Neural progenitor cell (in vitro differentiated cells): ENCODE measurements at regions not wholly inside any gene's neighbourhood (a gene's known extent, or its start where the extent isn't known, plus 50 kb on each side); places are given as distances from the start of the nearest gene placed in this dataset.

Experiments used
- DNase-seq: peaks from one replicate; pipeline ENCODE4 v3.0.0-alpha.2; 2016; ENCODE audit warnings: low spot score
- H2AFZ ChIP-seq: fragments of 200-600 bp; sonication (generic); replicated peaks from 2 replicates; pipeline ENCODE4 v1.6.1; 2016; ENCODE audit warnings: antibody characterized with exemption
- H3F3A ChIP-seq: fragments of 200-600 bp; sonication (generic); 2 replicates; pipeline ENCODE4 v1.6.1; 2016; ENCODE audit warnings: antibody characterized with exemption, low read depth
- H3K27ac ChIP-seq: fragments of 200-600 bp; sonication (generic); 2 replicates; pipeline ENCODE4 v1.5.1; 2016; ENCODE audit warnings: mild to moderate bottlenecking
- H3K27me3 ChIP-seq: fragments of 200-600 bp; sonication (generic); 2 replicates; pipeline ENCODE4 v1.6.1; 2016; ENCODE audit warnings: mild to moderate bottlenecking, moderate library complexity
- H3K36me3 ChIP-seq: fragments of 200-600 bp; sonication (generic); 2 replicates; pipeline ENCODE4 v1.5.1; 2016
- H3K4me1 ChIP-seq: fragments of 200-600 bp; sonication (generic); 2 replicates; pipeline ENCODE4 v1.6.1; 2016; ENCODE audit warnings: mixed run types
- H3K4me2 ChIP-seq: fragments of 200-600 bp; sonication (generic); 2 replicates; pipeline ENCODE4 v1.6.1; 2016
- H3K4me3 ChIP-seq: fragments of 200-600 bp; sonication (generic); 2 replicates; pipeline ENCODE4 v1.5.1; 2016
- H3K79me2 ChIP-seq: fragments of 200-600 bp; sonication (generic); 2 replicates; pipeline ENCODE4 v1.6.1; 2016; ENCODE audit warnings: low read depth
- H3K9ac ChIP-seq: fragments of 200-600 bp; sonication (generic); 2 replicates; pipeline ENCODE4 v1.6.1; 2016
- H3K9me3 ChIP-seq: fragments of 200-600 bp; sonication (generic); 2 replicates; pipeline ENCODE4 v1.5.1; 2016; ENCODE audit warnings: low read depth
- H4K20me1 ChIP-seq: fragments of 200-600 bp; sonication (generic); 2 replicates; pipeline ENCODE4 v1.6.1; 2016; ENCODE audit warnings: low read depth
- H3K27ac Mint-ChIP-seq: 3 replicates; pipeline ENCODE4 v1.8.0; 2021; ENCODE audit warnings: mixed read lengths
- H3K27me3 Mint-ChIP-seq: 2 replicates; pipeline ENCODE4 v1.8.0; 2022; ENCODE audit warnings: low read depth, mild to moderate bottlenecking, inconsistent platforms, moderate library complexity, mixed read lengths; ENCODE audit not compliant: insufficient read depth
- H3K36me3 Mint-ChIP-seq: 3 replicates; pipeline ENCODE4 v1.8.0; 2021; ENCODE audit warnings: mixed read lengths
- H3K4me1 Mint-ChIP-seq: 3 replicates; pipeline ENCODE4 v1.8.0; 2021; ENCODE audit warnings: mixed read lengths
- H3K4me3 Mint-ChIP-seq: 3 replicates; pipeline ENCODE4 v1.8.0; 2021; ENCODE audit warnings: mild to moderate bottlenecking, moderate library complexity, mixed read lengths
- H3K9me3 Mint-ChIP-seq: 3 replicates; pipeline ENCODE4 v1.8.0; 2020; ENCODE audit warnings: mixed read lengths
- EZH2 ChIP-seq: fragments of 200-600 bp; sonication (generic); IDR thresholded peaks from 2 replicates; pipeline ENCODE4 v1.6.1; 2017; ENCODE audit warnings: antibody characterized with exemption, mild to moderate bottlenecking, moderate library complexity
- EZH2phosphoT487 ChIP-seq: fragments of 200-600 bp; sonication (generic); IDR thresholded peaks from 2 replicates; pipeline ENCODE4 v1.6.1; 2017; ENCODE audit warnings: antibody characterized with exemption
- TF ChIP-seq, protein P1 (sequence below): fragments of 200-600 bp; sonication (generic); IDR thresholded peaks from 2 replicates; pipeline ENCODE4 v1.5.1; 2017; ENCODE audit warnings: antibody characterized with exemption, mild to moderate bottlenecking

DNA sequence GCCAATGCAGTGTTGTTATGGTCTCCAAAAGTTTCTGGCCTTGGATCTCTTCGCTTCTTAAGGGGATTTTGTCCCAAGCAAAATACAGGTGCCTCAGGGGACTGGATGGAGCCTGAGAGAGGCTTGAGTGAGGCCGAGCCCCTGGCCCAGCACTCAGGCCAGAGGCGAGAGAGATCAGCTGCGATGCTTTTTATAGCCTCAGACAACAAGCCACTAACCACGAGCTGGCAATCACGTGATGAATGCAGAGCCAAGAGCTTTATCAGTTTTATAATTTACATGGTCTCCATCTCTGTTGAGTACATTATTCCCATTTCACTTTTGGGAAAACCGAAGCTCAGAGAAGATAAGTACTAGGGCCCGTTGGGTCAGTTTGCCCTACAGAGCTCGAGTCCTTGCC lies 360.0 kb upstream of the CDH5 start:
- Histone ChIP-seq H3K27ac (no peak overlapping the region), H3K4me2 (no peak overlapping the region), H3F3A (no peaks in the 10 kb centered on the region), H3K4me1 (no peaks in the 10 kb centered on the region), H3K9me3 (no peaks in the 10 kb centered on the region), H2AFZ (no peak overlapping the region), H3K79me2 (no peaks in the 10 kb centered on the region), H3K4me3 (no peak overlapping the region), H3K36me3 (no peaks in the 10 kb centered on the region), H3K27me3 (no peaks in the 10 kb centered on the region), H4K20me1 (no peaks in the 10 kb centered on the region), H3K9ac (no peak overlapping the region)
- no peak overlapping the region for H3K27ac Mint-ChIP-seq
- H3K27me3 Mint-ChIP-seq: peaks cover 5% of the 10 kb centered on the region
- H3K4me3 Mint-ChIP-seq: no peak overlapping the region
- DNase-seq: no peak
- TF ChIP-seq, protein P1, sequence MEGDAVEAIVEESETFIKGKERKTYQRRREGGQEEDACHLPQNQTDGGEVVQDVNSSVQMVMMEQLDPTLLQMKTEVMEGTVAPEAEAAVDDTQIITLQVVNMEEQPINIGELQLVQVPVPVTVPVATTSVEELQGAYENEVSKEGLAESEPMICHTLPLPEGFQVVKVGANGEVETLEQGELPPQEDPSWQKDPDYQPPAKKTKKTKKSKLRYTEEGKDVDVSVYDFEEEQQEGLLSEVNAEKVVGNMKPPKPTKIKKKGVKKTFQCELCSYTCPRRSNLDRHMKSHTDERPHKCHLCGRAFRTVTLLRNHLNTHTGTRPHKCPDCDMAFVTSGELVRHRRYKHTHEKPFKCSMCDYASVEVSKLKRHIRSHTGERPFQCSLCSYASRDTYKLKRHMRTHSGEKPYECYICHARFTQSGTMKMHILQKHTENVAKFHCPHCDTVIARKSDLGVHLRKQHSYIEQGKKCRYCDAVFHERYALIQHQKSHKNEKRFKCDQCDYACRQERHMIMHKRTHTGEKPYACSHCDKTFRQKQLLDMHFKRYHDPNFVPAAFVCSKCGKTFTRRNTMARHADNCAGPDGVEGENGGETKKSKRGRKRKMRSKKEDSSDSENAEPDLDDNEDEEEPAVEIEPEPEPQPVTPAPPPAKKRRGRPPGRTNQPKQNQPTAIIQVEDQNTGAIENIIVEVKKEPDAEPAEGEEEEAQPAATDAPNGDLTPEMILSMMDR: no peak
- no peak for TF ChIP-seq EZH2
- TF ChIP-seq EZH2phosphoT487: no peak
- H3K4me1 Mint-ChIP-seq: peaks cover 3% of the 10 kb centered on the region
- H3K9me3 Mint-ChIP-seq: peaks cover 3% of the 10 kb centered on the region
- H3K36me3 Mint-ChIP-seq: peaks cover 2% of the 10 kb centered on the region

DNA sequence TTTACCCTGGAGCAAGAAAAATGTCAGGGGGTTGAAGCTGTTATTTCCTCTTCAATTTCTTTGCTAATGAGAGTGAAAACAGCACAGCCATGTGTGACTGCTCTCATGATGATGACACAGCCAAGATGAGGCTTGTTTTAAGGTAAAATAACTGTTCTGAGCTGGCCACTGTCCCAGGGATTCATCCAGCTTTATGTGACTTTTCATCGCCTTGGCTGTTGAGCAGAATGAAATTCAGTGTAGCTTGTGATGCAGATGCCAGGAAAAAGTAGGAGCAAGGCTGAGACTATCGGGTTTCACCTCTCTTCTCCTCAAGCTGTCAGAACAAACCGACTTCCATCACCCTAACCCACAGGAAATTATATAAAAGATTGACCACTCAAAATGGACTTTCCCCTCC lies 361.8 kb upstream of the CDH5 start:
- TF ChIP-seq EZH2phosphoT487 (no peak), EZH2 (no peak)
- TF ChIP-seq, protein P1: no peak
- H3K36me3 Mint-ChIP-seq: no peaks in the 10 kb centered on the region
- no peaks in the 10 kb centered on the region for H3K9me3 ChIP-seq

DNA sequence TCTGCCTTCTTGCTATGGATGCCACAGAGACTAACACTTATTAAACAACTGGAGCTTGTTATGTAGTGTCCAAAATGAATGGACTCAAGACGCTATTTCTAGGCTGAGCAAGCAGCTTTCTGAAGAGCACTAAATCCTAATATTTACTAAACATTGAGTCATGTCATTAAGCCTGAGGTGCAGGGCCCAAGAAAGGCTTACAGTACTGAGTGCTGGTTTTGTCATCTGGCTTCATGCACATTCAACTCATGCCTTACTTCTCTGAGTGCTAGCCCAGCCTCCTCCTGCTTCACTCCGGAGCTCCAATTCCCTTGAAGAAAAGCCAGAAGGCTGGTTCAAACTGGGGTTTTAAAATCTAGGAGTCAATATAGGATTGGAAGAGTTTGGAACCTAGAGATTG lies 363.3 kb upstream of the CDH5 start:
- Histone ChIP-seq H2AFZ (no peak overlapping the region), H3K4me1 (no peaks in the 10 kb centered on the region), H3F3A (no peaks in the 10 kb centered on the region), H3K4me3 (no peak overlapping the region), H3K27me3 (no peaks in the 10 kb centered on the region), H3K4me2 (no peak overlapping the region), H3K27ac (no peak overlapping the region), H3K9me3 (no peaks in the 10 kb centered on the region), H4K20me1 (no peaks in the 10 kb centered on the region), H3K9ac (no peak overlapping the region), H3K79me2 (no peaks in the 10 kb centered on the region), H3K36me3 (no peaks in the 10 kb centered on the region)
- TF ChIP-seq EZH2: no peak
- no peak for TF ChIP-seq EZH2phosphoT487
- TF ChIP-seq, protein P1: no peak
- Mint-ChIP-seq H3K4me3 (no peak overlapping the region), H3K27me3 (peaks cover 7% of the 10 kb centered on the region), H3K36me3 (no peaks in the 10 kb centered on the region), H3K27ac (no peak overlapping the region), H3K9me3 (no peaks in the 10 kb centered on the region), H3K4me1 (peaks cover 3% of the 10 kb centered on the region)
- no peak for DNase-seq

More for the DNA sequence above, 361.8 kb upstream of the CDH5 start:
- Histone ChIP-seq H3K4me1 (no peaks in the 10 kb centered on the region), H4K20me1 (no peaks in the 10 kb centered on the region), H3K36me3 (no peaks in the 10 kb centered on the region), H3K4me3 (no peak overlapping the region), H2AFZ (no peak overlapping the region), H3K79me2 (no peaks in the 10 kb centered on the region), H3K4me2 (no peak overlapping the region), H3F3A (no peaks in the 10 kb centered on the region), H3K9ac (no peak overlapping the region), H3K27ac (no peak overlapping the region), H3K27me3 (no peaks in the 10 kb centered on the region)
- no peak overlapping the region for H3K4me3 Mint-ChIP-seq
- peaks cover 3% of the 10 kb centered on the region for H3K4me1 Mint-ChIP-seq
- H3K27ac Mint-ChIP-seq: no peak overlapping the region
- no peak for DNase-seq
- peaks cover 5% of the 10 kb centered on the region for H3K27me3 Mint-ChIP-seq
- no peaks in the 10 kb centered on the region for H3K9me3 Mint-ChIP-seq

DNA sequence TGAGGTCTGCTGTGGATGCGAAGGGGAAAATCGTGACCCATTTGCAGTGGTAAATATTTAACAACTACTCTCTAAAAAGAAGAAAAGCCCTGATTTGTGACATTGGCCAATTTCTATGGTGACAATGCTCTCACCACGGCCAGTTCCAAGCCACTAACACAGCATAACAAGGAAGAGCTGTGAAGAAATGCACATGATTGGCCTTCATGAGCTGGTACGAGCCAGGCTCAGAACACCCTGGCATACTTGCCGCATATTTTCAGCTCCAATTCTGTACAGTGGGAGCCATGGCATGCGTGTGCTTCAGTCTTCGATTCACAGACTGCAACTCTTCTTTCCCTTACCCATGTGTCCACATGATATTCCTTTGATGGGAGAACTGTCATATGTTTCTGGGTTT lies 363.9 kb upstream of the CDH5 start:
- no peaks in the 10 kb centered on the region for H4K20me1 ChIP-seq
- Mint-ChIP-seq H3K4me3 (no peak overlapping the region), H3K27me3 (peaks cover 7% of the 10 kb centered on the region), H3K4me1 (no peaks in the 10 kb centered on the region), H3K9me3 (no peaks in the 10 kb centered on the region), H3K36me3 (no peaks in the 10 kb centered on the region), H3K27ac (no peak overlapping the region)
- no peak overlapping the region for H3K9ac ChIP-seq
- no peak for DNase-seq
- no peak overlapping the region for H3K27ac ChIP-seq
- no peaks in the 10 kb centered on the region for H3K9me3 ChIP-seq
- H3K36me3 ChIP-seq: no peaks in the 10 kb centered on the region
- no peaks in the 10 kb centered on the region for H3F3A ChIP-seq
- no peak overlapping the region for H3K4me3 ChIP-seq
- no peak overlapping the region for H2AFZ ChIP-seq
- H3K79me2 ChIP-seq: no peaks in the 10 kb centered on the region
- no peaks in the 10 kb centered on the region for H3K27me3 ChIP-seq
- H3K4me1 ChIP-seq: no peaks in the 10 kb centered on the region
- TF ChIP-seq EZH2phosphoT487 (no peak), EZH2 (no peak)
- TF ChIP-seq, protein P1: no peak
- H3K4me2 ChIP-seq: no peak overlapping the region
